ENCODE measurements at regions not wholly inside any gene's neighbourhood (a gene's known extent, or its start where the extent isn't known, plus 50 kb on each side); places are given as distances from the start of the nearest gene placed in this dataset.

DNA sequence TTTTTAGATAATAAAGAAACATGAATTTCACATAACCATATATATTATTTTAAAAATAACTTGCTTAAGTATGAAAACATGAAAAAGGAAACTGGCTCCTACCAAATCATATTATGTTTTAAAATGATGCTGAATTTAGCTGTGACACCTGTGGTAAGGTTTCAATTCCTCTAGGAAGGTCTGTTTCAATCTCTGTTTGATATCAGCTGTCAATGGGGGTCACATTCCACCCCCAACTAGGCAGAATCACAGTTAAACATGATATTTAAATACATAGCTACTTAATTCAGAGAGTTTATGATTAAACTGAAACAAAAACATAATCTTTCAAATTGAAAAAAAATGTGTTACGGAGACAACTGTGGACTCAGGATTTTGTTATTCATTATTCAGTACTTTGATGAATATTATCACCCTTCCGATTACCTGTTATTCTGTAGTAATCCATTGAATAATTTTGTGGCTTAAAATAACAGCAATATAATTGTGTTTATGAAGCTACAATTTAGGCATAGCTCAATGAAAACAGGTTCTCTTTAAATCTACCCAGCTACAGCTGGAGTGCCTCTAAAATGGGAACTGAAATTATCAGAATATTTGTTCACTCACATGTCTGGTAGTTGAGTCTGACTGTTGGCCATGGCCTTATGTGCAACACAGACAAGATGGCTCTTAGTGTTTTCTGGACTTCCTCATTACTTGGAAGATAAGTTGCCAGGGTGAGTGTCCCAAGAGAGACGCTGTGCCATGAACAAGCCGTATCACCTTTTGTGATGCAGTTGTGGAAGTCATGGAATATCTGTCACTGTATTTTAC, 244.6 kb upstream of the ANO3 start:
- Histone ChIP-seq H3K4me3 (ENCODE audit: low read depth, low read length) (no peak overlapping the region), H3K27ac (no peak overlapping the region), H3K9me3 (ENCODE audit: control insufficient read depth, low read length) (no peaks in the 10 kb centered on the region), H3K4me1 (no peaks in the 10 kb centered on the region), H3K36me3 (ENCODE audit: control insufficient read depth, insufficient read depth, low read length) (no peaks in the 10 kb centered on the region), H3K79me2 (no peaks in the 10 kb centered on the region), H3K9ac (no peak overlapping the region), H2AFZ (no peak overlapping the region), H3K4me2 (ENCODE audit: low read length) (no peak overlapping the region), H3K27me3 (ENCODE audit: control insufficient read depth, insufficient read depth, low read length) (no peaks in the 10 kb centered on the region)
- no peak for TF ChIP-seq CTCF (IDR thresholded peaks at IDR 0.05)

DNA sequence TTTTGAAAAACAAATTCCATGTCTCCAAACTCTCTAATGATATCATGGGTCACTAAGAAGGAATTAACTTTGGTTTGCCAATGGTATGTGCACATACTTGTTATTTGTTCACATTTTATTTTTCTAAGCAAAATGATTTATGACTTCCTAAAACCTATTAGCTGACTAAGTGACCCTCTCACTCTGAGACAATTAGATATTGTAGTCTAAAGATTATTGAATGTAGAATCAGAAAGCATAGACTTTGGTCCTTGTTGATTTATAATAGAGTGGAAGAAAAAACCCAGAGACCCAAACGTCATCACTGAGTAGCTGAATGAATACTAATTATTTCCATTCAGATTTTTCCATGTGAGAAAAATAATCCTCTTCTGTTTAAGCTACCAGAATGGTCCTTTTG, 243.5 kb upstream of the ANO3 start:
- no peaks in the 10 kb centered on the region for H3K9me3 ChIP-seq (ENCODE audit: control insufficient read depth, low read length)
- H3K4me1 ChIP-seq: no peaks in the 10 kb centered on the region
- H2AFZ ChIP-seq: no peak overlapping the region
- H3K4me2 ChIP-seq (ENCODE audit: low read length): no peak overlapping the region
- H3K36me3 ChIP-seq (ENCODE audit: control insufficient read depth, insufficient read depth, low read length): no peaks in the 10 kb centered on the region
- no peaks in the 10 kb centered on the region for H3K27me3 ChIP-seq (ENCODE audit: control insufficient read depth, insufficient read depth, low read length)
- no peak overlapping the region for H3K27ac ChIP-seq
- H3K79me2 ChIP-seq: no peaks in the 10 kb centered on the region
- no peak overlapping the region for H3K4me3 ChIP-seq (ENCODE audit: low read depth, low read length)
- no peak for TF ChIP-seq CTCF (IDR thresholded peaks at IDR 0.05)
- no peak overlapping the region for H3K9ac ChIP-seq

GRCh38 chr11:26090651-26091050, 241.3 kb upstream of the ANO3 start:
- TF ChIP-seq CTCF (IDR thresholded peaks at IDR 0.05): no peak
- H3K27ac ChIP-seq: no peak overlapping the region
- H3K4me2 ChIP-seq (ENCODE audit: low read length): no peak overlapping the region
- H3K27me3 ChIP-seq (ENCODE audit: control insufficient read depth, insufficient read depth, low read length): no peaks in the 10 kb centered on the region
- no peaks in the 10 kb centered on the region for H3K79me2 ChIP-seq
- H3K4me3 ChIP-seq (ENCODE audit: low read depth, low read length): no peak overlapping the region
- H2AFZ ChIP-seq: no peak overlapping the region
- no peak overlapping the region for H3K9ac ChIP-seq
- no peaks in the 10 kb centered on the region for H3K4me1 ChIP-seq
- H3K36me3 ChIP-seq (ENCODE audit: control insufficient read depth, insufficient read depth, low read length): no peaks in the 10 kb centered on the region
- no peaks in the 10 kb centered on the region for H3K9me3 ChIP-seq (ENCODE audit: control insufficient read depth, low read length)

- no peak overlapping the region for H3K9ac ChIP-seq
- no peak for TF ChIP-seq CTCF (IDR thresholded peaks at IDR 0.05)
- H3K4me3 ChIP-seq (ENCODE audit: low read depth, low read length): no peak overlapping the region
- no peaks in the 10 kb centered on the region for H3K9me3 ChIP-seq (ENCODE audit: control insufficient read depth, low read length)
- no peak overlapping the region for H3K27ac ChIP-seq
- no peak overlapping the region for H2AFZ ChIP-seq
- H3K4me1 ChIP-seq: no peaks in the 10 kb centered on the region
- H3K4me2 ChIP-seq (ENCODE audit: low read length): no peak overlapping the region
- H3K27me3 ChIP-seq (ENCODE audit: control insufficient read depth, insufficient read depth, low read length): no peaks in the 10 kb centered on the region
- H3K79me2 ChIP-seq: no peaks in the 10 kb centered on the region
- no peaks in the 10 kb centered on the region for H3K36me3 ChIP-seq (ENCODE audit: control insufficient read depth, insufficient read depth, low read length)
Measured at GRCh38 chr11:26093206-26093605, 238.7 kb upstream of the ANO3 start.

DNA sequence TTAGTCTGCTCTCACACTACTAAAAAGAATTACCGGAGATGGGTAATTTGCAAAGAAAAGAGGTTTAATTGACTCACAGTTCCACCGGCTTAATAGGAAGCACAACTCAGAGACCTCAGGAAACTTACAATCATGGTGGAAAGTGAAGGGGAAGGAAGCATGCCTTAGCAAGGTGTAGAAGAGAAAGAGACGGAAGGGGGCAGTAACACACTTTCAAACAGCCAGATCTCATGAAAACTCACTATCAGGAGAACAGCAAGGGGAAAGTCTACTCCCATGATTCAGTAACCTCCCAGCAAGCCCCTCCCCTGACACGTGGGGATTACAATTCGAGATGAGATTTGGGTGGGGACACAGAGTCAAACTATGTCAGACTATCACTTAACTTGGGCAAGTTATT, 236.6 kb upstream of the ANO3 start:
- H2AFZ ChIP-seq: no peak overlapping the region
- H3K79me2 ChIP-seq: no peaks in the 10 kb centered on the region
- H3K27me3 ChIP-seq (ENCODE audit: control insufficient read depth, insufficient read depth, low read length): no peaks in the 10 kb centered on the region
- H3K9ac ChIP-seq: no peak overlapping the region
- no peak for TF ChIP-seq CTCF (IDR thresholded peaks at IDR 0.05)
- H3K4me1 ChIP-seq: no peaks in the 10 kb centered on the region
- no peak overlapping the region for H3K4me3 ChIP-seq (ENCODE audit: low read depth, low read length)
- H3K27ac ChIP-seq: no peak overlapping the region
- no peaks in the 10 kb centered on the region for H3K36me3 ChIP-seq (ENCODE audit: control insufficient read depth, insufficient read depth, low read length)
- H3K9me3 ChIP-seq (ENCODE audit: control insufficient read depth, low read length): no peaks in the 10 kb centered on the region
- no peak overlapping the region for H3K4me2 ChIP-seq (ENCODE audit: low read length)
